Liver (tissue), 7 donors: ENCODE measurements at regions not wholly inside any gene's neighbourhood (a gene's known extent, or its start where the extent isn't known, plus 50 kb on each side); places are given as distances from the start of the nearest gene placed in this dataset.

Experiments used
- DNase-seq: peaks from one replicate; pipeline ENCODE4 v3.0.0-alpha.2; 2017; ENCODE audit warnings: low spot score
- H3K27ac ChIP-seq, 2 donors: one replicate each; pipeline ENCODE4 v1.7.0; 2013; ENCODE audit warnings: inconsistent platforms in 2 of 2, low read length in 2 of 2, control low read depth in 1 of 2, low read depth in 1 of 2, mild to moderate bottlenecking in 1 of 2
- H3K27me3 ChIP-seq, 4 donors: one replicate each; pipeline versions ENCODE4 v1.6.1 to v1.7.0; 2013; ENCODE audit warnings: low read length in 3 of 4, inconsistent platforms in 1 of 4, mild to moderate bottlenecking in 1 of 4, moderate library complexity in 1 of 4; ENCODE audit not compliant: control insufficient read depth in 4 of 4, insufficient read depth in 4 of 4
- H3K36me3 ChIP-seq, 4 donors: one replicate each; pipeline versions ENCODE4 v1.6.1 to v1.7.0; 2013; ENCODE audit warnings: low read length in 3 of 4, mild to moderate bottlenecking in 3 of 4, low read depth in 1 of 4, moderate library complexity in 1 of 4; ENCODE audit not compliant: control insufficient read depth in 4 of 4, insufficient read depth in 3 of 4
- H3K4me1 ChIP-seq, 4 donors: one replicate each; pipeline versions ENCODE4 v1.6.1 to v1.7.0; 2013; ENCODE audit warnings: low read length in 3 of 4, mild to moderate bottlenecking in 3 of 4, moderate library complexity in 1 of 4; ENCODE audit not compliant: control insufficient read depth in 4 of 4, insufficient read depth in 4 of 4
- H3K4me3 ChIP-seq, 3 donors: one replicate each; pipeline versions ENCODE4 v1.6.1 to v1.7.0; 2013; ENCODE audit warnings: low read length in 3 of 3, control low read depth in 1 of 3, low read depth in 1 of 3, mild to moderate bottlenecking in 1 of 3
- H3K9ac ChIP-seq, 2 donors: one replicate each; pipeline ENCODE4 v1.7.0; 2013; ENCODE audit warnings: low read length in 2 of 2, mild to moderate bottlenecking in 2 of 2, moderate library complexity in 2 of 2, control low read depth in 1 of 2, low read depth in 1 of 2
- H3K9me3 ChIP-seq, 4 donors: one replicate each; pipeline versions ENCODE4 v1.6.1 to v1.7.0; 2013; ENCODE audit warnings: low read length in 3 of 4; ENCODE audit not compliant: control insufficient read depth in 4 of 4
- EGR1 ChIP-seq, 2 donors: IDR thresholded peaks; 2 replicates each; pipeline ENCODE4 v1.6.1; 2016 to 2018; ENCODE audit warnings: antibody characterized with exemption in 2 of 2, low read depth in 2 of 2
- FOXA1 ChIP-seq: IDR thresholded peaks from 2 replicates; pipeline ENCODE4 v1.6.1; 2016; ENCODE audit warnings: antibody characterized with exemption
- FOXA2 ChIP-seq: IDR thresholded peaks from 2 replicates; pipeline ENCODE4 v1.6.1; 2016; ENCODE audit warnings: antibody characterized with exemption
- GABPA ChIP-seq, 2 donors: IDR thresholded peaks in 1 of 2; conservative IDR thresholded peaks in 1 of 2; 2 replicates each; pipeline ENCODE4 v1.6.1; 2016; ENCODE audit warnings: antibody characterized with exemption in 2 of 2, mild to moderate bottlenecking in 1 of 2, moderate library complexity in 1 of 2
- HNF4A ChIP-seq, 2 donors: conservative IDR thresholded peaks; 2 replicates each; pipeline ENCODE4 v1.6.1; 2016; ENCODE audit warnings: antibody characterized with exemption in 2 of 2, mild to moderate bottlenecking in 2 of 2
- HNF4G ChIP-seq: IDR thresholded peaks from 2 replicates; pipeline ENCODE4 v1.6.1; 2016; ENCODE audit warnings: antibody characterized with exemption
- JUND ChIP-seq, 2 donors: IDR thresholded peaks; 2 replicates each; pipeline ENCODE4 v1.6.1; 2016; ENCODE audit warnings: antibody characterized with exemption in 2 of 2
- MAX ChIP-seq: IDR thresholded peaks from 2 replicates; pipeline ENCODE4 v1.6.1; 2016; ENCODE audit warnings: antibody characterized with exemption
- NR2F2 ChIP-seq: IDR thresholded peaks from 2 replicates; pipeline ENCODE4 v1.6.1; 2016; ENCODE audit warnings: antibody characterized with exemption
- RAD21 ChIP-seq, 2 donors: IDR thresholded peaks; 2 replicates each; pipeline ENCODE4 v1.6.1; 2016; ENCODE audit warnings: antibody characterized with exemption in 2 of 2, mild to moderate bottlenecking in 2 of 2
- REST ChIP-seq: IDR thresholded peaks from 2 replicates; pipeline ENCODE4 v1.6.1; 2016; ENCODE audit warnings: antibody characterized with exemption, mild to moderate bottlenecking
- TAF1 ChIP-seq: conservative IDR thresholded peaks from 2 replicates; pipeline ENCODE4 v1.6.1; 2016; ENCODE audit warnings: antibody characterized with exemption, mild to moderate bottlenecking
- YY1 ChIP-seq: IDR thresholded peaks from 2 replicates; pipeline ENCODE4 v1.6.1; 2016; ENCODE audit warnings: antibody characterized with exemption, mild to moderate bottlenecking
- ZBTB33 ChIP-seq: IDR thresholded peaks from 2 replicates; pipeline ENCODE4 v1.6.1; 2016; ENCODE audit warnings: antibody characterized with exemption
- WGBS: extraction: QIAGEN DNeasy Blood & Tissue Kit; methylation state at CpG from one replicate; pipeline ENCODE4 v1.1.7; 2013; 5-methylcytosine and 5-hydroxymethylcytosine counted together
- TF ChIP-seq, protein P1 (sequence below): IDR thresholded peaks from 2 replicates; pipeline ENCODE4 v1.6.1; 2016; ENCODE audit warnings: antibody characterized with exemption
- donor health status: healthy.
- donor health status: healthy.
- donor health status: healthy.
- donor health status: healthy.

GRCh38 chr1:116316373-116316772 is 56.7 kb upstream of the ATP1A1 start (continued):
- no peak for TF ChIP-seq ZBTB33
- TF ChIP-seq, protein P1, sequence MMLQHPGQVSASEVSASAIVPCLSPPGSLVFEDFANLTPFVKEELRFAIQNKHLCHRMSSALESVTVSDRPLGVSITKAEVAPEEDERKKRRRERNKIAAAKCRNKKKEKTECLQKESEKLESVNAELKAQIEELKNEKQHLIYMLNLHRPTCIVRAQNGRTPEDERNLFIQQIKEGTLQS = no peak
- peak; percentile 20 for TF ChIP-seq YY1
- TF ChIP-seq NR2F2 = no peak
- peak; percentile 78 to 80 for TF ChIP-seq HNF4A (conservative IDR thresholded peaks at IDR 0.05)
- TF ChIP-seq TAF1 = no peak

DNA sequence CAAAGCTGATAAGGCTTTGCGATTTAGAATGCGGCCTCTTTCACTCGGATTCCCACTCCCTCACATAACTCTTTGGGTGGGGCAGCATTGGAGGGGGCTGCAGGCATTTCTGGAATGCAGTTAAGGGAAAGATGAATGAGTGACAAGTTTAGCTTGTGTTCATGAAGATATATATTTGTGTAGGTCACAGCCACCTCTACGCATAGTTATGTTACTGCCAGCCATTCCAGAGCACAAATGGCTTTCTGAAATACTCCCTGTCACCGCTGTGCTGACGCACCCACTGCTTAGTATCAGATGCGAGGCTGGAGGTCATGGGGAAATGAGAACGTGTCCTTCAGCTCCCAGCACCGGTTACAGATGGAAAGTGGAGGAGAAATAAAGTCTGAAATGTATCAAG is 54.1 kb upstream of the ATP1A1 start:
- Histone ChIP-seq H3K4me3 (no peak overlapping the region), H3K27ac (no peak overlapping the region), H3K4me1 (peaks cover 4 to 32% (median 11%) of the 10 kb centered on the region in 4 donors), H3K9ac (no peak overlapping the region), H3K27me3 (no peaks in the 10 kb centered on the region), H3K36me3 (no peaks in the 10 kb centered on the region), H3K9me3 (no peaks in the 10 kb centered on the region)
- WGBS = 71% methylated on average over 9 of the region's 9 CpGs
- TF ChIP-seq GABPA (IDR thresholded peaks at IDR 0.05 in 1 of 2, conservative IDR thresholded peaks at IDR 0.05 in 1 of 2) (no peak), MAX (no peak), YY1 (no peak), EGR1 (IDR thresholded peaks at IDR 0.05; ENCODE audit: low read depth in 2 of 2) (no peak), FOXA2 (no peak), HNF4G (no peak), REST (no peak), RAD21 (IDR thresholded peaks at IDR 0.05) (no peak), JUND (IDR thresholded peaks at IDR 0.05) (no peak), FOXA1 (no peak), ZBTB33 (no peak)
- TF ChIP-seq, protein P1 = no peak
- DNase-seq = no peak
